Naive B cell (primary cell): ENCODE measurements at regions not wholly inside any gene's neighbourhood (a gene's known extent, or its start where the extent isn't known, plus 50 kb on each side); places are given as distances from the start of the nearest gene placed in this dataset.

ENCODE experiments used
- ATAC-seq, 2 donors: fragments of 150-1000 bp; cut with Tn5 transposase; 2 replicates each; pipeline ENCODE4 v1.10.0; 2021; ENCODE audit warnings: low read depth in 2 of 2, mild to moderate bottlenecking in 2 of 2, moderate library complexity in 2 of 2
- DNase-seq: peaks from one replicate; pipeline ENCODE4 v3.0.0; 2022
- H3K27ac Mint-ChIP-seq, 6 donors: one replicate each; pipeline ENCODE4 v1.8.0; 2020 to 2022; ENCODE audit warnings: mild to moderate bottlenecking in 6 of 6, mixed read lengths in 6 of 6, moderate library complexity in 5 of 6, inconsistent platforms in 2 of 6
- H3K27me3 Mint-ChIP-seq, 3 donors: one replicate each; pipeline ENCODE4 v1.8.0; 2021 to 2022; ENCODE audit warnings: mixed read lengths in 3 of 3, mild to moderate bottlenecking in 1 of 3
- H3K36me3 Mint-ChIP-seq, 2 donors: one replicate each; pipeline ENCODE4 v1.8.0; 2020 to 2022; ENCODE audit warnings: mixed read lengths in 2 of 2, inconsistent platforms in 1 of 2, mild to moderate bottlenecking in 1 of 2
- H3K4me1 Mint-ChIP-seq, 3 donors: one replicate each; pipeline ENCODE4 v1.8.0; 2020 to 2022; ENCODE audit warnings: mixed read lengths in 3 of 3, inconsistent platforms in 1 of 3, mild to moderate bottlenecking in 1 of 3, moderate library complexity in 1 of 3
- H3K4me3 Mint-ChIP-seq, 8 donors: one replicate each; pipeline ENCODE4 v1.8.0; 2020 to 2022; ENCODE audit warnings: mild to moderate bottlenecking in 8 of 8, mixed read lengths in 8 of 8, moderate library complexity in 8 of 8, inconsistent platforms in 2 of 8
- H3K9me3 Mint-ChIP-seq, 7 donors: one replicate each; pipeline ENCODE4 v1.8.0; 2020 to 2022; ENCODE audit warnings: mixed read lengths in 7 of 7, mild to moderate bottlenecking in 5 of 7, inconsistent platforms in 2 of 7, moderate library complexity in 1 of 7

DNA sequence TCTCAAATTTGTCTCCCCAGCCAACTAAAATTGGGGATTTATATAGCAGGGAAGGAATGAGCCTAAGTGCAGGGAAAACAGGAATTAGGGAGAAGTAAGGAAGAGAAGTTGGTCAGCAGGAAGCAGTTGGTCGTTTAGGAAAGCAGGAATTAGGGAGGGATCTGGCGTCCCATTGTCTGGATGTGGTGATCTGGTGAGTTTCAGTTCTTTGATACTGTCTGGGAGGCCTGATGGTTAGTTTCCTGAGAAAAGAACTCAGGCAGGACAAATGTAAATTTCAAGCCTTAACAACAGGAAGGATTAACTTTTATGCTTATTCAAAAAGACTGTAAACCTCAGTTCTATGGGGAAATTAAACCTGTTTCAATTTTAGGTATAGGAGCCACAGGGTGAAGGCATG is 116.2 kb upstream of the PRL start:
- no peaks in the 10 kb centered on the region for H3K36me3 Mint-ChIP-seq
- no peaks in the 10 kb centered on the region for H3K27me3 Mint-ChIP-seq
- H3K9me3 Mint-ChIP-seq, result peaks cover 0 to 4% (median 0%) of the 10 kb centered on the region in 7 donors
- no peaks in the 10 kb centered on the region for H3K4me1 Mint-ChIP-seq
- no peak for ATAC-seq
- DNase-seq, result no peak
- no peak overlapping the region for H3K27ac Mint-ChIP-seq
- H3K4me3 Mint-ChIP-seq, result no peak overlapping the region

- Mint-ChIP-seq H3K4me1 (no peaks in the 10 kb centered on the region), H3K27ac (no peak overlapping the region), H3K36me3 (peaks cover 3 to 5% of the 10 kb centered on the region in 2 donors), H3K27me3 (no peaks in the 10 kb centered on the region), H3K9me3 (peaks cover 2 to 8% (median 5%) of the 10 kb centered on the region in 7 donors), H3K4me3 (no peak overlapping the region)
- no peak for ATAC-seq
- DNase-seq, result no peak
Measured at GRCh38 chr6:22413681-22414311, 117.0 kb upstream of the PRL start.

GRCh38 chr6:22418714-22419113 is 121.9 kb upstream of the PRL start:
- Mint-ChIP-seq H3K4me1 (no peaks in the 10 kb centered on the region), H3K4me3 (no peak overlapping the region), H3K27ac (no peak overlapping the region), H3K36me3 (peaks cover 19 to 21% of the 10 kb centered on the region in 2 donors), H3K9me3 (peaks cover 9 to 33% (median 19%) of the 10 kb centered on the region in 7 donors), H3K27me3 (no peaks in the 10 kb centered on the region)
- DNase-seq (no peak), ATAC-seq (no peak)

DNA sequence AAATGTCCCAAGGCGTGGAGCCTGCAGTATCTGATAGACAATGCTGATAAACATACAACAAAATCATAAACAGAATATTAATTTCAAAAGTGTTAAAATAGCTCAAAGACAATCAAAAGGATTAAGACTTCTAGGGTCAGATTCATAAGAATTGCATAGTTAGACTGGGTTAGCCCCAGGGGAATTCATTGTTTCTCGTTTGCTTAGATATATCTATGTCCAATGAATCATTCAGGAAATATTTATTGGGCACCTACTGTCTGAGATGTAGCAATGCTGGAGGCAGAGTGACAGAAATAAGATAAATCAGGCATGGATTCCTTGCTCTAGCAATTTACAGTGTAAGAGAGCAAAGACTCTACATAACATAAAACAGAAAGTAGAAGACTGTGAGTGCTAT is 124.4 kb upstream of the PRL start:
- Mint-ChIP-seq H3K9me3 (peaks cover 9 to 33% (median 19%) of the 10 kb centered on the region in 7 donors), H3K4me1 (no peaks in the 10 kb centered on the region), H3K27me3 (no peaks in the 10 kb centered on the region), H3K27ac (no peak overlapping the region), H3K4me3 (no peak overlapping the region), H3K36me3 (peaks cover 19 to 21% of the 10 kb centered on the region in 2 donors)
- ATAC-seq (no peak), DNase-seq (no peak)

GRCh38 chr6:22424196-22424595 is 127.4 kb upstream of the PRL start:
- ATAC-seq (no peak), DNase-seq (no peak)
- Mint-ChIP-seq H3K4me3 (no peak overlapping the region), H3K9me3 (peaks cover 4 to 21% (median 13%) of the 10 kb centered on the region in 7 donors), H3K27ac (no peak overlapping the region), H3K4me1 (no peaks in the 10 kb centered on the region), H3K27me3 (peaks cover 0 to 4% (median 0%) of the 10 kb centered on the region in 3 donors), H3K36me3 (peaks cover 12 to 13% of the 10 kb centered on the region in 2 donors)

- Mint-ChIP-seq H3K4me1 (no peaks in the 10 kb centered on the region), H3K9me3 (peaks cover 0 to 4% (median 0%) of the 10 kb centered on the region in 7 donors), H3K36me3 (no peaks in the 10 kb centered on the region), H3K4me3 (no peak overlapping the region), H3K27me3 (peaks cover 0 to 4% (median 0%) of the 10 kb centered on the region in 3 donors), H3K27ac (no peak overlapping the region)
- DNase-seq (no peak), ATAC-seq (no peak)
Measured at GRCh38 chr6:22432060-22432459, 135.2 kb upstream of the PRL start.

DNA sequence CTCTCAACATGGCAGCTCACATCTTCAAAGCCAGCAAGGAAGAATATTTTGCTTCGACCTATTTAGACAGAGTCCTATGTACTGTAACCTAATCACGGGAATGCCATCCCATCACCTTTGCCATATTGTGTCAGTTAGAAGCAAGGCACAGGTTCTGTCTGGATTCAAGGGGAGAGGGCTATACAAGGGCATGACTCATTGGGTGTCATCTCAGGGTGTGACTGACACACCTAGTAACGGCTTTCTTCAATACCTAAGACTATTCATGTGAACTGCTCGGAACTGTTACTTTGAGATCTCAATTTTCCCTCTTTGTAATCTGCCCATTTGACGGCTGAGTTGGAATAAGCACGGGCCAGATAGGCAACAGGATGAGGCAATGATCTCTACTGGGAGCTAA is 135.6 kb upstream of the HDGFL1 start:
- DNase-seq (no peak), ATAC-seq (no peak)
- H3K27ac Mint-ChIP-seq, result no peak overlapping the region
- no peaks in the 10 kb centered on the region for H3K4me1 Mint-ChIP-seq
- no peaks in the 10 kb centered on the region for H3K27me3 Mint-ChIP-seq
- H3K36me3 Mint-ChIP-seq, result no peaks in the 10 kb centered on the region
- H3K9me3 Mint-ChIP-seq, result peaks cover 0 to 4% (median 0%) of the 10 kb centered on the region in 7 donors
- H3K4me3 Mint-ChIP-seq, result no peak overlapping the region

DNA sequence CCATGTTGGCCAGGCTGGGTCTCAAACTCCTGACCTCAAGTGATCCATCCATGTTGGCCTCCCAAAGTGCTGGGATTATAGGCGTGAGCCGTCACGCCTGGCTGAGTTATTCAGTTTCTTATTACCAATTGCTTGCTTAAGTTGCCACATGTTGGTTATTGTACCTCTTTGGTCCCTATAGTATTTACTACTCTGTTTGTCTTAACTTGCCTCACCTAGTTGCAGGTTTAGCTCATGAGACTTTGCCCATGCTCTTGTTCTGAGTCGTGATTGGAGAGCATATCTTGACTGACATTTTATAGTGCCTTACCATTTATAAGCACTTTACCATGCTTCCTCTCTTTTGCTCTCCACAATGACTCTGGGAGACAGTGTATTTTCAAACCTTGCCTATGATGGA is 134.2 kb upstream of the HDGFL1 start:
- no peaks in the 10 kb centered on the region for H3K4me1 Mint-ChIP-seq
- DNase-seq (no peak), ATAC-seq (no peak)
- H3K9me3 Mint-ChIP-seq, result peaks cover 0 to 4% (median 0%) of the 10 kb centered on the region in 7 donors
- H3K27ac Mint-ChIP-seq, result no peak overlapping the region
- H3K4me3 Mint-ChIP-seq, result no peak overlapping the region
- peaks cover 0 to 4% (median 0%) of the 10 kb centered on the region in 3 donors for H3K27me3 Mint-ChIP-seq
- no peaks in the 10 kb centered on the region for H3K36me3 Mint-ChIP-seq

DNA sequence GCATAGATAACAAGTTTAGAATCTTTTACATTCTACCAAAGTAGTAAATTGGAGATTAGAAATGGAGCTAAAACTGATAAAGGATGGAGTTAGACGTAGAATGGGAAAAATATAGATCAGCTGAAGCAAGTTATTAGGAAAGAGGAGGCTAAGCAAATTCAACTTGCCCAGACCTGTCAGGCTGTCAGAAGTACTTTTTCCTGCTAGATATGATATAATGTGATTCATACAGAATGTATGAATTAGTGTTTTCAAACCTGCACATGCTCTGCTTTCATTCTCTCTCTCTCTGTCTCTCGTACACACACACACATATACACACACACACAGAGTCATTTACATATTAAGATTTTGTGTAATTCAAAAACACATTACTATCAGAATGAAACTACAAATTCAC is 133.2 kb upstream of the HDGFL1 start:
- DNase-seq (no peak), ATAC-seq (no peak)
- Mint-ChIP-seq H3K27ac (no peak overlapping the region), H3K36me3 (no peaks in the 10 kb centered on the region), H3K4me3 (no peak overlapping the region), H3K9me3 (peaks cover 0 to 4% (median 0%) of the 10 kb centered on the region in 7 donors), H3K27me3 (peaks cover 0 to 4% (median 0%) of the 10 kb centered on the region in 3 donors), H3K4me1 (no peaks in the 10 kb centered on the region)

DNA sequence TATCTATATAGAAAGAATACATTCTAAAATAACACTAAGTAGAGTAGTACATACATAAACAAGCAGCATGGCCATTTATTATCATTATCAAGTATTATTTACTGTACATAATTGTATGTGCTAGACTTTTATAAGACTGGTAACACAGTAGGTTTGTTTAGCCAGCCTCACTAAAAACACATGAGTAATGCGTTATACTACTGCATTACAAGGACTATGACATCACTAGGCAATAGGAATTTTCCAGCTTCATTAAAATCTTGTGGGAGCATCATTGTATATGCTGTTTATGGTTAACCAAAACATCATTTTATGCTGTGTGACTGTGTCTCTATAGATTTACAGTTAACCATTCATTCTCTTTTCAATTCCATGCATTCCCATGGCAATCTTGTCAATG is 131.7 kb upstream of the HDGFL1 start:
- Mint-ChIP-seq H3K27me3 (peaks cover 0 to 4% (median 0%) of the 10 kb centered on the region in 3 donors), H3K4me1 (no peaks in the 10 kb centered on the region), H3K27ac (no peak overlapping the region), H3K36me3 (no peaks in the 10 kb centered on the region), H3K9me3 (peaks cover 0 to 4% (median 0%) of the 10 kb centered on the region in 7 donors), H3K4me3 (no peak overlapping the region)
- no peak for ATAC-seq
- DNase-seq, result no peak

GRCh38 chr6:22442826-22443225 is 126.5 kb upstream of the HDGFL1 start:
- DNase-seq (no peak), ATAC-seq (no peak)
- Mint-ChIP-seq H3K9me3 (peaks cover 0 to 1% (median 0%) of the 10 kb centered on the region in 7 donors), H3K4me1 (no peaks in the 10 kb centered on the region), H3K27ac (no peak overlapping the region), H3K27me3 (peaks cover 0 to 4% (median 0%) of the 10 kb centered on the region in 3 donors), H3K4me3 (no peak overlapping the region), H3K36me3 (no peaks in the 10 kb centered on the region)

DNA sequence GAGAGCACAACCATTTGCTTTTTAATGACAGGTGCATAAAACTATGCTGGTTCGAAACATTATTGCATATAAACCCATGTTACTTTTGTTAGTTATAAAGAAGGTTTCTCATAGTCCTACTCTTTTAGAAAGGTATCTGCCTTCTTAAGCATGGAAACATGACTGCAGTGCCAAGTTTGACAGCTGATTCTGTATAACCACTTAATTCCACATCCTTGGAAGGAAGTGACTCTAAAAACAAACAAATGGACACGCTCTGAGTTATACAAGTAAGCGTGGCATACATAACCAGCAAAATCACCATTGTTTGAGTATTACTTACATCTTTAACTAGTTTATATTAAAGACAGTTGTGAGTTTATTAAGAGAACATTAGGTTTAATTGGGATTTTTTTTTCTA is 125.0 kb upstream of the HDGFL1 start:
- no peaks in the 10 kb centered on the region for H3K4me1 Mint-ChIP-seq
- no peaks in the 10 kb centered on the region for H3K36me3 Mint-ChIP-seq
- ATAC-seq (no peak), DNase-seq (no peak)
- no peak overlapping the region for H3K4me3 Mint-ChIP-seq
- peaks cover 0 to 1% (median 0%) of the 10 kb centered on the region in 7 donors for H3K9me3 Mint-ChIP-seq
- peaks cover 0 to 3% (median 0%) of the 10 kb centered on the region in 3 donors for H3K27me3 Mint-ChIP-seq
- no peak overlapping the region for H3K27ac Mint-ChIP-seq

- Mint-ChIP-seq H3K4me1 (no peaks in the 10 kb centered on the region), H3K9me3 (no peaks in the 10 kb centered on the region), H3K4me3 (no peak overlapping the region), H3K27ac (no peak overlapping the region), H3K36me3 (no peaks in the 10 kb centered on the region), H3K27me3 (no peaks in the 10 kb centered on the region)
- no peak for DNase-seq
- no peak for ATAC-seq
Measured at GRCh38 chr6:22445946-22446345, 123.4 kb upstream of the HDGFL1 start.

- Mint-ChIP-seq H3K9me3 (no peaks in the 10 kb centered on the region), H3K27me3 (no peaks in the 10 kb centered on the region), H3K36me3 (no peaks in the 10 kb centered on the region), H3K4me3 (no peak overlapping the region), H3K27ac (peak overlapping the region in 1 of 6 donors; percentile 66), H3K4me1 (no peaks in the 10 kb centered on the region)
- ATAC-seq, result no peak
- DNase-seq, result no peak
Measured at GRCh38 chr6:22447249-22448196, 121.8 kb upstream of the HDGFL1 start.
